SK-N-SH (cell line): ENCODE measurements at regions not wholly inside any gene's neighbourhood (a gene's known extent, or its start where the extent isn't known, plus 50 kb on each side); places are given as distances from the start of the nearest gene placed in this dataset.

Experiments used
- CTCF ChIA-PET: fragments of 300-600, 350-600 bp; formaldehyde crosslinking; extraction: SDS; loops from one replicate; lab custom pipeline; 2021; lab: Yijun Ruan, JAX
- POLR2A ChIA-PET: fragments of 350-600 bp; sonication (Branson Sonifier 250); formaldehyde crosslinking; extraction: SDS; loops from one replicate; lab custom pipeline; 2020; ENCODE audit warnings: antibody characterized with exemption, inconsistent platforms; lab: Yijun Ruan, JAX
- DNase-seq: peaks from one replicate; pipeline ENCODE4 v3.0.0; 2012
- H2AFZ ChIP-seq: fragments of 200-600 bp; sonication (generic); 2 replicates; pipeline ENCODE4 v1.8.1; 2016; ENCODE audit warnings: antibody characterized with exemption, mild to moderate bottlenecking, low read depth
- H3F3A ChIP-seq: fragments of 200-600 bp; sonication (generic); replicated peaks from 2 replicates; pipeline ENCODE3; 2016; ENCODE audit warnings: antibody characterized with exemption, mild to moderate bottlenecking; ENCODE audit not compliant: insufficient read depth
- H3K27ac ChIP-seq, 2 experiments: fragments of 200-500 bp in 1 of 2; fragments of 200-600 bp in 1 of 2; sonication (Bioruptor generic) in 1 of 2; sonication (generic), shearing (Covaris generic) in 1 of 2; 2 replicates each; pipeline versions ENCODE4 v1.5.1 to v1.6.1; 2014 to 2016; ENCODE audit warnings: low read depth in 2 of 2, inconsistent platforms in 1 of 2, low read length in 1 of 2, mild to moderate bottlenecking in 1 of 2, mixed read lengths in 1 of 2
- H3K27me3 ChIP-seq: fragments of 200-600 bp; sonication (generic), shearing (Covaris generic); 2 replicates; pipeline ENCODE4 v1.6.1; 2016; ENCODE audit warnings: mixed run types; ENCODE audit not compliant: insufficient read depth
- H3K36me3 ChIP-seq, 2 experiments: fragments of 200-500 bp in 1 of 2; fragments of 200-600 bp in 1 of 2; sonication (Bioruptor generic) in 1 of 2; sonication (generic) in 1 of 2; replicated peaks in 1 of 2; 2 replicates each; pipeline versions ENCODE3 to v1.5.1; 2014 to 2016; ENCODE audit warnings: low read length in 1 of 2, mild to moderate bottlenecking in 1 of 2; ENCODE audit not compliant: insufficient read depth in 2 of 2, control insufficient read depth in 1 of 2
- H3K4me1 ChIP-seq, 2 experiments: fragments of 200-500 bp in 1 of 2; fragments of 200-600 bp in 1 of 2; sonication (Bioruptor generic) in 1 of 2; sonication (generic), shearing (Covaris generic) in 1 of 2; 2 replicates each; pipeline versions ENCODE4 v1.5.1 to v1.6.1; 2014 to 2016; ENCODE audit warnings: low read depth in 1 of 2, low read length in 1 of 2, mixed run types in 1 of 2; ENCODE audit not compliant: insufficient read depth in 2 of 2, control insufficient read depth in 1 of 2
- H3K4me2 ChIP-seq: fragments of 200-600 bp; sonication (generic), shearing (Covaris generic); 2 replicates; pipeline ENCODE4 v1.6.1; 2017; ENCODE audit warnings: mixed run types
- H3K4me3 ChIP-seq, 2 experiments: fragments of 200-500 bp in 1 of 2; fragments of 200-600 bp in 1 of 2; sonication (Bioruptor generic) in 1 of 2; sonication (generic), shearing (Covaris generic) in 1 of 2; 2 replicates each; pipeline versions ENCODE4 v1.5.1 to v1.8.1; 2014 to 2016; ENCODE audit warnings: low read depth in 2 of 2, inconsistent platforms in 1 of 2, low read length in 1 of 2, mild to moderate bottlenecking in 1 of 2, mixed read lengths in 1 of 2, moderate library complexity in 1 of 2
- H3K79me2 ChIP-seq: fragments of 200-600 bp; sonication (generic); 2 replicates; pipeline ENCODE4 v1.8.1; 2017; ENCODE audit warnings: mild to moderate bottlenecking; ENCODE audit not compliant: insufficient read depth
- H3K9ac ChIP-seq: fragments of 200-600 bp; sonication (generic); 2 replicates; pipeline ENCODE4 v1.6.1; 2017; ENCODE audit warnings: mixed run types
- H3K9me2 ChIP-seq: fragments of 200-600 bp; sonication (generic); 2 replicates; pipeline ENCODE4 v1.6.1; 2017; ENCODE audit warnings: mixed run types
- H3K9me3 ChIP-seq: fragments of 200-600 bp; sonication (generic); 2 replicates; pipeline ENCODE4 v1.6.1; 2017; ENCODE audit warnings: mixed run types, mild to moderate bottlenecking, moderate library complexity
- H4K20me1 ChIP-seq: fragments of 200-600 bp; sonication (generic); 2 replicates; pipeline ENCODE4 v1.6.1; 2017; ENCODE audit warnings: mild to moderate bottlenecking, mixed run types; ENCODE audit not compliant: insufficient read depth
- CHD2 ChIP-seq: fragments of 150-350 bp; IDR thresholded peaks from 2 replicates; pipeline ENCODE4 v1.6.1; 2018; ENCODE audit warnings: low read length; ENCODE audit not compliant: partially characterized antibody
- ELF1 ChIP-seq: IDR thresholded peaks from 2 replicates; pipeline ENCODE4 v1.4.0; 2012
- EZH2phosphoT487 ChIP-seq: fragments of 200-600 bp; sonication (generic); IDR thresholded peaks from 2 replicates; pipeline ENCODE4 v1.6.1; 2017; ENCODE audit warnings: low read depth, mixed run types, mild to moderate bottlenecking, antibody characterized with exemption, moderate library complexity, borderline replicate concordance
- FOXJ3 ChIP-seq: sonication (generic); formaldehyde crosslinking; IDR thresholded peaks from 2 replicates; pipeline ENCODE4 v1.5.1; 2020; ENCODE audit warnings: mild to moderate bottlenecking, missing genetic modification reagents
- FOXM1 ChIP-seq: IDR thresholded peaks from 2 replicates; pipeline ENCODE4 v1.4.0; 2012; ENCODE audit warnings: low read depth, mild to moderate bottlenecking
- GATA2 ChIP-seq: sonication (generic); formaldehyde crosslinking; IDR thresholded peaks from 2 replicates; pipeline ENCODE4 v1.5.0; 2020; ENCODE audit warnings: mild to moderate bottlenecking, missing genetic modification reagents
- MAX ChIP-seq: IDR thresholded peaks from 2 replicates; pipeline ENCODE4 v1.4.0; 2012; ENCODE audit warnings: low read depth
- PBX3 ChIP-seq: IDR thresholded peaks from 2 replicates; pipeline ENCODE4; 2012
- POLR2AphosphoS5 ChIP-seq: IDR thresholded peaks from 2 replicates; pipeline ENCODE4 v1.6.1; 2012; ENCODE audit warnings: low read depth, low read length
- RCOR1 ChIP-seq: fragments of 150-350 bp; IDR thresholded peaks from 2 replicates; pipeline ENCODE4 v1.6.1; 2017; ENCODE audit warnings: antibody characterized with exemption, low read length
- RFX5 ChIP-seq: IDR thresholded peaks from 2 replicates; pipeline ENCODE4 v1.6.1; 2012; ENCODE audit warnings: mild to moderate bottlenecking, improper control_type of control experiment, low read length
- TCF12 ChIP-seq: IDR thresholded peaks from 2 replicates; pipeline ENCODE4 v1.4.0; 2012
- USF1 ChIP-seq: IDR thresholded peaks from 2 replicates; pipeline ENCODE4 v1.4.0; 2012; ENCODE audit warnings: low read depth, borderline replicate concordance
- YY1 ChIP-seq: IDR thresholded peaks from 2 replicates; pipeline ENCODE4 v1.4.0; 2012; ENCODE audit warnings: low read depth, mild to moderate bottlenecking
- WGBS: methylation state at CpG from one replicate; pipeline ENCODE4 v1.1.6; 2017; ENCODE audit warnings: low lambda C conversion rate; 5-methylcytosine and 5-hydroxymethylcytosine counted together
- TF ChIP-seq, protein P1 (sequence below): IDR thresholded peaks from 2 replicates; pipeline ENCODE4 v1.6.1; 2012; ENCODE audit warnings: mild to moderate bottlenecking, low read depth, low read length, moderate library complexity

DNA sequence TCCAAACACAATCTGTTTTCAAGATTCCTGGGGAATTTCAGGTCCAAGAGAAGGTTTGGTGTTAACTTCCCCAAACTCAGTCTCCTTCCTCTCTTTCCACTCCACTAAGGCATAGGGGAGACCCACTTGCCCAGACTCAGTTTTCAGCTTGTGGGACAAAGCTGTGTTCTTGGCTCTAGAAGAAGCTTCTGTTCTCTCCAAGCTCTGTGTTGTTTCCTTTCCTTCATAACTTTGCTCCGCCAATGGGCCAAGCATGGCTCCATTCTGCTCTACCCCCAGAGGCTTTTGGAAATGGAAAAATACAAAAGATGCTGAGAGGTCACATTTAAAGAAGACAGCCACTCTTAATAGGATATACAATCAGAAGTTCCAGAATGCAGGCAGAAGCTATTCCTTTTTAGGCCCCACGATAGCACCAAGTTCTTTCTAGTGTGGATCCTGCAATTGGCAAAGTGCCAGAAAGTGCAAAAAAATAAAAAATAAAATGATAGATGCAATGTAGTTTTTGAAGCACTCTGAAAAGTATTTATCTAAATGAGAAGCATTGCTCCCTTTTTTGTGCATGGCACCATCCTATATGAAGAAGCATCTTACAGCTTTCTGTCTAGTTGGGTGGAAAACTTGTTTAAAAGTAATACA, 510.1 kb downstream of the TXNL1 start (continued):
- TF ChIP-seq PBX3 (no peak), USF1 (no peak), FOXM1 (no peak), GATA2 (CRISPR knock-in tag) (no peak), RCOR1 (no peak), POLR2AphosphoS5 (no peak)
- TF ChIP-seq, protein P1, sequence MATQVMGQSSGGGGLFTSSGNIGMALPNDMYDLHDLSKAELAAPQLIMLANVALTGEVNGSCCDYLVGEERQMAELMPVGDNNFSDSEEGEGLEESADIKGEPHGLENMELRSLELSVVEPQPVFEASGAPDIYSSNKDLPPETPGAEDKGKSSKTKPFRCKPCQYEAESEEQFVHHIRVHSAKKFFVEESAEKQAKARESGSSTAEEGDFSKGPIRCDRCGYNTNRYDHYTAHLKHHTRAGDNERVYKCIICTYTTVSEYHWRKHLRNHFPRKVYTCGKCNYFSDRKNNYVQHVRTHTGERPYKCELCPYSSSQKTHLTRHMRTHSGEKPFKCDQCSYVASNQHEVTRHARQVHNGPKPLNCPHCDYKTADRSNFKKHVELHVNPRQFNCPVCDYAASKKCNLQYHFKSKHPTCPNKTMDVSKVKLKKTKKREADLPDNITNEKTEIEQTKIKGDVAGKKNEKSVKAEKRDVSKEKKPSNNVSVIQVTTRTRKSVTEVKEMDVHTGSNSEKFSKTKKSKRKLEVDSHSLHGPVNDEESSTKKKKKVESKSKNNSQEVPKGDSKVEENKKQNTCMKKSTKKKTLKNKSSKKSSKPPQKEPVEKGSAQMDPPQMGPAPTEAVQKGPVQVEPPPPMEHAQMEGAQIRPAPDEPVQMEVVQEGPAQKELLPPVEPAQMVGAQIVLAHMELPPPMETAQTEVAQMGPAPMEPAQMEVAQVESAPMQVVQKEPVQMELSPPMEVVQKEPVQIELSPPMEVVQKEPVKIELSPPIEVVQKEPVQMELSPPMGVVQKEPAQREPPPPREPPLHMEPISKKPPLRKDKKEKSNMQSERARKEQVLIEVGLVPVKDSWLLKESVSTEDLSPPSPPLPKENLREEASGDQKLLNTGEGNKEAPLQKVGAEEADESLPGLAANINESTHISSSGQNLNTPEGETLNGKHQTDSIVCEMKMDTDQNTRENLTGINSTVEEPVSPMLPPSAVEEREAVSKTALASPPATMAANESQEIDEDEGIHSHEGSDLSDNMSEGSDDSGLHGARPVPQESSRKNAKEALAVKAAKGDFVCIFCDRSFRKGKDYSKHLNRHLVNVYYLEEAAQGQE: no peak
- TF ChIP-seq, all 33 proteins: peak for 0

DNA sequence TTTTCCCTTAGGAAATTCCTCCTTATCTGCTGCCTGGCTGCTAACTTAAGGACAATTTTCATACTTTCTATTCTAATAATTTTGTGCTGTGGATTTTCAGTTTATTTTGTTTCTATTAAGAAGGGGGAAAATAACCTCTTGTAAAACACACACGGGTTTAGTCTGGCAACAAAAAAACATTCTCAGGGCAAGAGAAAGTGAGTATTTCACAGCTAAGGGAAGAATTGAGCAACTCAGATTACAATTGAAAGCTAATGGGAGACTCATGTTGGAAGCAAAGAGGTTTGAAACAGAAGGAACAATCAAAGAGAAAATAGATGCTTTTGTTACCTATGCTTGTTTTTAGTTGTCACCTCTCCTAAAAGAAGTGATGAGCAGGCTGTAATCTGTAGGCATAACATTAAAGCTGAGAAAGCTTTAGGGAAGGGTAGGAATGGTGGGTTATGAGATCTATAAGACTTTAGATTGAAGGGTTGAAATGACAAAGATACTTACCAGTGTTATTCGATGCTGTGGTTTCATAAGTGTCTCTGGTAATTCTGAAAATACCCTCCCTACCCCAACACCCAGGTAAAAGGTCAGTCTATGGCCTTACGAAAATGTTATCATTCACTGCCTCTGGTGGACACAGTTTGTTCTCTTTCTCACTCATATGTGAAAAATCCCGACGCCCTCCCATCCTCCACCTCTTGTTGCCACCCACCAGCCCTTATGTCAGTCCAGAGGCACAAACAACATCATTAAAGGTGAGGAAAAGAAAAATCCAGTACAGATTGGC, 510.9 kb downstream of the TXNL1 start:
- H2AFZ ChIP-seq: no peak overlapping the region
- H4K20me1 ChIP-seq: no peaks in the 10 kb centered on the region
- no peak overlapping the region for H3K9ac ChIP-seq
- no peaks in the 10 kb centered on the region for H3K79me2 ChIP-seq
- H3K4me2 ChIP-seq: no peak overlapping the region
- H3K36me3 ChIP-seq: no peaks in the 10 kb centered on the region
- H3K9me2 ChIP-seq: no peaks in the 10 kb centered on the region
- TF ChIP-seq ELF1 (no peak), EZH2phosphoT487 (no peak), YY1 (no peak), MAX (no peak), FOXJ3 (CRISPR knock-in tag) (no peak), USF1 (no peak), PBX3 (no peak), RFX5 (no peak), TCF12 (no peak), CHD2 (no peak)
- TF ChIP-seq, protein P1: no peak
- H3F3A ChIP-seq: no peaks in the 10 kb centered on the region
- no peak overlapping the region for H3K4me3 ChIP-seq
- 61% methylated on average over 5 of the region's 5 CpGs for WGBS
- H3K27ac ChIP-seq: no peak overlapping the region
- no peaks in the 10 kb centered on the region for H3K27me3 ChIP-seq
- no peak for DNase-seq
- ChIA-PET POLR2A (no interaction called here), CTCF (interaction anchor here (0.8 to 1.3 kb wide), 2 partner anchors 9 to 15 kb away, joined by 3 to 4 read pairs; no protein-coding TSS in a partner anchor)
- no peaks in the 10 kb centered on the region for H3K4me1 ChIP-seq
- no peaks in the 10 kb centered on the region for H3K9me3 ChIP-seq
